GM18870 (cell line): ENCODE measurements at regions not wholly inside any gene's neighbourhood (a gene's known extent, or its start where the extent isn't known, plus 50 kb on each side); places are given as distances from the start of the nearest gene placed in this dataset.

ENCODE experiments used
- ATAC-seq: cut with Tn5 transposase; IDR thresholded peaks from one replicate; pipeline ENCODE4 v1.9.1; 2021; ENCODE audit warnings: moderate library complexity; ENCODE audit not compliant: unreplicated experiment

DNA sequence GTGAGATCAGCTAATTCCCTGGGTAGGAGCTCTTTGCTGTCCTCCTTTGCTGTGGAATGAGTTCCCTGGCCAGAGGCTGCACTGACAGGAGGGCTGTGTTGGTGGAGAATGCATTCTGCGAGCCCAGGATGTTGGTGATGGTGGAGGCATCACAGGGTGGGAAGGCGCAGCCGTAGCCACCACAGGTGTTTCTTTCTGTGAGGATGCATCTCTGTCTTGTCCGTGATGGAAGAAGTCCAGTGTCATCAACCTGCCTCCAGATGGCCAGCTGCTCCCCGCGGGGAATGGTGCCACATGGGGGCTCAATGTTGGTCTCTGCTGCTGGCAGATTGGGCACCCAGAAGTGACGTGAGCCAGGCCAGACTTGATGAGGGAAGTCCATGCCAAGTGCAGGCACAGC lies 972.1 kb downstream of the TBC1D22A start:
- ATAC-seq = no peak

DNA sequence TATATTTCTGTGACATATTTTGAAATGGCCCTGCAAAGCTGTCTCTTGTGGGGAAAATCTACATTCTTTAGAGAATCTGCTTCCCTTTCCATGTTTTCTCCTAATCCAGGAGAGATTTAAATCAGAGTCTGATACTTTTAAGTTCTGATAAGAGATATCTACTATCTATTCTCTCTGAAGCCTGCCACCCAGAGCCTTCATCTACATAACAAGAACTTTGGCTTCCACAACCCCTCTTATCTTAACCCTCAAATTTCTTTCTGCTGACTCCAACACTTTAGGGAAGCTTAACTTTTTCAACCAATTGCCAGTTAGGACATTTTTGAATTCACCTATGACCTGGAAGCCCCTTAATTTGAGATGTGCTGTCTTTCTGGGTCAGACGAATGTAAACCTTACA lies 965.2 kb downstream of the TBC1D22A start:
- ATAC-seq = no peak

GRCh38 chr22:47724751-47725150 lies 962.3 kb downstream of the TBC1D22A start:
- no peak for ATAC-seq

DNA sequence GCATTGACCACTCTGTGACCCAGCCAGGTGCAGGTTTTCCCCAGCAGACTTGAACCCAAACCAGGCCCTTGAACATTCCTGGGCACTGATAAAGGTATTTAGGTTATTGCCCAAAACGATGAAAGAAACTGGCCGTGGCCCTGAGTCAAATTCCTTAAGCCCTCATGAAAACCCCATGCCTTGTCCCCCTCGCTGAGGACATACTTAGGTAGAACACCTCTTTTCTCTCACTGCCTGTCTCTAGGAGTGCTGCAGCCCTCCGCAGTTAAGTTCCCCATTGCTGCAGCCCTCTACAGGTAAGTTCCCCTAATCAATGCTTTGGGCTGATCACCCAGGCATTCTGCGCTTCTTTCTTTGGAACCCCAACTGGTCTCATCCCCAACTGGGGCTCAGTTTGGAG lies 961.6 kb downstream of the TBC1D22A start:
- ATAC-seq = no peak

DNA sequence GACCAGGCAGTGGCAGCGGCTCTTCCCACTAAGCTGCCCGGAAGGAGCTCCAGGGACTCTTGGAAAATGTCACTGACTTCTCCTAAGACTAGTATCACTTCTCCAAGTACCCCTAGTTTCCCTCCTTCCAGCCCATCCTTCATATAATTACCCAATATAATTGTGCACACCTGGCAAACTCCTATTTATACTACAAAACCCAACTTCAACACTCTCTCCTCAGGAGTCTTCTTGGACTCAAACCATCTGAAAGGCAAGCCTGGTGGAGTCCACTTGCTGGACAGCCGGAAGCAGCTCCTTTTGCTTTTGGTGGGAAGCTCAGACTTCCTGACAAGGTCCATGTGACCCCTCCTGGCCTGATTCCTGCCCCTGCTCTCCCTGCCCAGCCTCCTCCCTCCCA lies 955.9 kb downstream of the TBC1D22A start:
- ATAC-seq = no peak

- no peak for ATAC-seq
These were observed 954.6 kb downstream of the TBC1D22A start for GRCh38 chr22:47716890-47717615.

DNA sequence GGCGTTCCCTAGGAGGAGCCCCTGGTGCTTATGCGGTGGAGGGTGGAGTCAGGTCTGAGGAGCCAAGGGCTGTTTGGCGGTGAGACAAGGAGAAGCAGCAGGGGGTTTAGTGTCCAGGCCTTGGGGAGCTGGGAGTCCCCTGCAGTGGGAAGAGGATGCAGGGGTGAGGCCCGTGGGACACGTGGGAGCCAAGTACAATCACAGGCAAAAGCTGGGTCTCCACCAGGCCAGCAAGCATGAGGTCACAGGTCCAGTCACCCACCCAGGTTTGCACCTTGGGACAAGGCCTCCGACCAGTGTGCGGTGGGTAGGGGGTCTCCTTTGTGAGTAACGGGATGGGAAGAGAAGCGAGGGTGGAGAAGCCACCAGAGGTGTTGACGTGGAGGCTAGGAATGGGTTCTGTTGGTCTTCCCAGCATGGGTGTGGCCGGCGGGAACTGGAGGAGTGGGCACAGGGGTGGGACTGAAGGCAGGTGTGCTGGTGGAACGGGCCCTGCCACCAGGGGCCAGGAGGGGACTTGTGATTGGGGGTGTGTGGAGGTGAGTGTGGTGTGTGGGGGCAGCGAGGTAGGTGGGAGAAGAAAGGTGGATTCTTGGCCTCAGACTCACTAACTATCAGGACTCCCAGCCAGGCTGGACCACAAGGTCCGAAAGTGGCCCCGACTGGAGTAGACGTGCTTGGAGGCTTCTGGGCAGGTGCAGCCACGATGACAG lies 953.6 kb downstream of the TBC1D22A start:
- no peak for ATAC-seq

DNA sequence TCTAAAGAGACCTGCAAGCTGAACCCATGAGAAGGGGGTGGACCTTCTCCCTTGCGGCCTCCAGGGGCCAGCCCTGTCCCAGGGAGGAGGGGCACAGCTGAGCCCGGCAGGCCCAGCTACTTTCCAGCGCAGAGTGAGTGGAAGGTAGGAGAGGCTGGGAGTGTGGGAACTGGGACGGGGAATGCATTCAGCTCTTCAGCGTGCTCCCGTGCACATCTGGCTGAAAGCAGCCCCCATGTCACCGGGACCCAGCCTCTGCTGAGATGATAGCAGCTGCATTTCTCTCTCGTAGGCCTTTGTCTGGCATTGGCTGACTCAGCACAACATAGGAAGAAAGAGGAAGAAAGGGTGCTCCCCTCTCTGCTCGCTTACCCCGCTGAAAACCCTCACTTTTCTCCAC lies 951.5 kb downstream of the TBC1D22A start:
- ATAC-seq = no peak

DNA sequence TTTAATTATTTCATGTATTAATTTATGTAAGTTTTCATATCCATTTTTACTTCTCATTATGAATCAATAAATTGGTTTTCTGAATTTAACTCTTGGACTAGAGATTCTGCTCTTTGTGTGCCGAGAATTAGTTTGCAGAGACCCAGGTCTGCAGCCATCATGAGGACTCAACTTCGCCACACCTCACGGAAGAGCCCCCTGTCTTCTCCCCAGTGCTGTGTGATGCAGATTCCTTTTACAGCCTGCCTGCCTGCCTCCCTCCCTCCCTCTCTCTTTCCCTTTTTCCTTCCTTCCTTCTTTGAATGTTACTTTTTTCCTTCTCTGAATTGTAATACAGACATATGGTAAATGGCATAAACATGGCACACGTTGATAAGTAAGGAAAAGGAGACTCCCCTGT lies 947.7 kb downstream of the TBC1D22A start:
- no peak for ATAC-seq

DNA sequence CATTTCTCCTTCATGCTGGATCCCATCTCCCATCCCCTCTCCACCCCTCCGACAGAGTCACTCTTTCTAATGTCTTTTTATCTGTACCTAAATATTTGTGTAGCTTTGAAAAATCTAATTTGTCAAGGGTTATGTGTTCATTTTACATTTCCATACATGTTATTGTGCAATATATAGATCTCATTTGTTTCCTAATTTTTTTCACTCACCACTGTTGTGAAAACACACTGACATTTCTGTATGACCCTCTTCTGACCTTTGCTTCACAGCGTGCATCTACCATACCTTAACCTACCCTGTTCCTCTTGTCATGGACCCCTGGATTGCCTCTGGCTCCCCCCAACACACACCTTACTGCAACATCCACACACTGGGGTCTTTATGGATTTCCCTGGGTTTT lies 942.9 kb downstream of the TBC1D22A start:
- no peak for ATAC-seq

- ATAC-seq = no peak
These were observed 936.5 kb downstream of the TBC1D22A start for GRCh38 chr22:47698906-47699305.

- ATAC-seq = no peak
These were observed 935.4 kb downstream of the TBC1D22A start for GRCh38 chr22:47697861-47698260.

DNA sequence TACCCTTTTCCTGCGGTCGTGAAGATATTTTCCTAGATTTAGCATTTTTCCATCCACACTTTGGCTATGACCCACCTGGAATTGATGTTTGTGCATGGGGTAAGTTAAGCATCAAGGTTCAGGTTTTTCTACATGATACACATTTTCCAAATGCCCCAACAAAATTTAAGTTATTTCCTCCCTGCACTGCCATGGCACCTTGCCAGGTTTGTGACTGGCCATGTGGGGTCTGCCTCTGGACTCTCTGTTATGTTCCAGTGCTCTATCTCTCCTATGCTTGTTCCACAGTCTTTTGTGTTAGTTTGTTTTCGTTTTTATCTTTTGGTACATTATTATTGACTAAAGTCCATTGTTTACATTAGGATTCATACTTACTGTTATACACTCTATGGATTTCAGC lies 934.3 kb downstream of the TBC1D22A start:
- no peak for ATAC-seq

DNA sequence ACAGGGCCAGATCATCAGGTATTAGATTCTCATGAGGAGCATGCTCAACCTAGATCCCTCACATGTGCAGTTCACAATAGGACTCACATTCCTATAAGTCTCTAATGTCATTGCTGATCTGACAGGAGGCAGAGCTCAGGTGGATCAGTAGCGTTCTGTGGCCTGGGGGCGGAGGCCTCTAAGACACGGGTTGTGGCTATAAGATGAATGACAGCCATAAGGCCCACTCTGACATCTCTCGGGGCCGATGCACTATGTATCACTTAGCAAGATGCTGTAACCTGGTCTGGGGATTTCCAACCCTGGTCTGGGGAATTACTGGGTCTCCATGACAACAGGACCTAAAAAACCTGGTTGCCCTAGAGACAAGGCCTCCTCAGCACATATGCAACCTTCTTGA lies 932.7 kb downstream of the TBC1D22A start:
- ATAC-seq = no peak

DNA sequence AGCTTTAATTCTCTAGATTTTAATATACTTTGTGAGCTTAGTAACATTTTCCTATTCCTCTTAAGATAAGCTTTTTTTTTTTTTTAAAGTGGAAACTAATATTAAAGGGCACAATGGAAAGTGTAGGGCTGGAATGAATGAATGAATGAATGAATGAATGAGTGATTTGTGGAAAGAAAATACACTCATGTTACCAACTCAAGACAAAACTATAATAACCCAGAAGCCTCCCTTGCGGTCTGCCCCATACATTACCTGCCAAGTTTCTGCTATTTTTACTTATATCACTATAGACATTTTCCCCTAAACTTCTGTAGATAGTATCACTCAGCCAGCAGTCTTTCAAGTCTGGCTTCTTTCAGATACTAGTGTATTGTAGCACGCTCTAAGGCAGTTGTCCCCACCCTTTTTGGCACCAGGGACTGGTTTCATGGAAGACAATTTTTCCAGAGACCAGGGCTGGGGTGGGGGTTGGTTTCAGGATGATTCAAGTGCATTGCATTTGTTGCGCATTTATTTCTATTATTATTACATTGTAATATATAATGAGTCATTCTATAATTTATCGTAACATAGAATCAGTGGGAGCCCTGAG lies 932.2 kb downstream of the TBC1D22A start:
- no peak for ATAC-seq

GRCh38 chr22:47693606-47694005 lies 931.2 kb downstream of the TBC1D22A start:
- ATAC-seq = no peak

DNA sequence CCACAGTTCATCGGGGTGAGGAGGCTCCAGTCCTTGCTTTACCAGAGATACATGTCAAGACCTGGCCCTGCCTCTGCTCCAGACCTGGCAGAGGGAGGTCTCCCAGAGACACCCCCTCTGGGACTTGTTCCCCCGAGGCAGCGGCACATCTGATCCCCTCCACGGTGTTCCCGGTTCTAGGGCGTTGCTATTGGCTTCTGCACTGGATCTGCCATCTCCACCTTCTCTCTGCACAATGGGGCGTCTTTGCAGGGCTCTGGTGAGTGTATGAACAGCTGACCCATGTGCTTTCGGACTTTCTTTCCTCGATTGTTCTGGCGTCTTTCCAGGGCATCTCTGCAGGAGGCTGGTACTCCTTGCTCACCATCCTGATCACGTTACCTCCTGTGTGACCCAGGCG lies 930.4 kb downstream of the TBC1D22A start:
- ATAC-seq = no peak

DNA sequence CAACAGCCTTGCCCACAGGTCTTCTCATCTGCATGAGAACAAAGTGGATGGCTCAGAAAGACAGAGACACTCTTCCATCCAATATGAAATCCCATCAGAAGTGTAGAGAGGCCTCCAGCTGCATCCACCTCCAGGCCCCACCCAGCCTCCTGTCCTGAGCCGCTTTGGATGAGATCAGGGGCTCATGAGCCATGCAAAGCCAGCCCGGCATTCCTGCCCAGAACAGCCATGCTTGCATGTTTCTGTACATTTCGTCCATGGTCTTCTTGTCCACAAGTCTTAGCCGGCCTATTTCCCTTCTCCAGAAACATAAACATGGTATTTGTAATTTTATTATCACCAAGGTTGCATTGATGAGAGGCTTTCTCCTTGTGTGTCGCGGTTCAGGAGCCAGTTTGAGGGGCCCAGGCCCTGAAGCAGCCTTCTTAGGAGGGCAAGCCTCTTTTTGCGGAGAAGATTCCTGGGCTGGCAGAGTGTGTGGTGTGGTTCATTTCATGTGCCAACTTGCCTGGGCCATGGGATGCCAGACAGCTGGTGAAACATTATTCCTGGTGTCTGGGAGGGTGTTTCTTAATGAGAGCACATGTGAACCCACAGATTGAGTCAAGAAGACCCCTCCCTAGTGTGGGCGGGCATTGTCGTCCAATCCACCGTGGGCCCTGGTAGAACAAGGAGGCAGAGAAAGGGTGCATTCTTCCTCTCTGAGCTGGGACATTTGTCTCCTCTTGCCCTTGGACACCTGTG lies 928.9 kb downstream of the TBC1D22A start:
- no peak for ATAC-seq

GRCh38 chr22:47690586-47690985 lies 928.1 kb downstream of the TBC1D22A start:
- no peak for ATAC-seq

DNA sequence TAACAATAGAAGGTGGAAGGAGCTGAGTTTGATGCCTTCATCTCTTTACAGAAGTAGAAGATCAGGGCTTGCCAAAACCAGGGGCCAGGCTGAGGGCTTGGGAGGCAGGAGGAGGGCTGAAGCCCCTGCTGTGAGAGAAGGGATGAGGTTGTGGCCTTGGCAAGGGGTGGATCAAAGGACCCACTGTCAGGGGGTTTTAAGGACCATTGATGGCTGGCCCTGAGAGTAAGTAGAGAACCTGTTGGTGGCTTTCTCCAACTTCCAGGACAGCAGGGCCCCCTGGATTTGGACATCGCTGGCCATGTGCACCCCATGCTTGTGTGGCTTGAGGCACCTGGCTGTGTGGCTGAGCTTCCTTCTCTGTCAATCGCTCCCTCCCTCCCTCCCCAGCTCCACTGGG lies 927.7 kb downstream of the TBC1D22A start:
- no peak for ATAC-seq

- ATAC-seq = no peak
These were observed 925.3 kb downstream of the TBC1D22A start for GRCh38 chr22:47687776-47688175.

- no peak for ATAC-seq
These were observed 924.9 kb downstream of the TBC1D22A start for GRCh38 chr22:47687346-47687655.
